OCI-LY7 (cell line): ENCODE measurements at regions not wholly inside any gene's neighbourhood (a gene's known extent, or its start where the extent isn't known, plus 50 kb on each side); places are given as distances from the start of the nearest gene placed in this dataset.

ENCODE experiments used
- CTCF ChIP-seq: fragments of 200-600 bp; sonication (generic); conservative IDR thresholded peaks from 2 replicates; pipeline ENCODE4 v1.5.1; 2014; ENCODE audit warnings: mild to moderate bottlenecking, antibody characterized with exemption, low read length, moderate library complexity, mixed read lengths
- EZH2phosphoT487 ChIP-seq: fragments of 200-600 bp; sonication (generic); IDR thresholded peaks from 2 replicates; pipeline ENCODE4 v1.6.1; 2018; ENCODE audit warnings: low read depth, borderline replicate concordance, mild to moderate bottlenecking, mixed run types, antibody characterized with exemption, low read length, moderate library complexity, mixed read lengths

- TF ChIP-seq CTCF = peak; percentile 90
- no peak for TF ChIP-seq EZH2phosphoT487
These were observed 140.3 kb downstream of the CYRIA start for GRCh38 chr2:16525265-16525887.
